Upper lobe of left lung (tissue), 6 donors: ENCODE measurements at regions not wholly inside any gene's neighbourhood (a gene's known extent, or its start where the extent isn't known, plus 50 kb on each side); places are given as distances from the start of the nearest gene placed in this dataset.

Experiments used
- ATAC-seq, 2 donors: fragments of 200-7000 bp; cut with Tn5 transposase; one replicate each; pipeline ENCODE4 v1.9.1; 2022; ENCODE audit warnings: mild to moderate bottlenecking in 2 of 2, moderate library complexity in 2 of 2; ENCODE audit not compliant: low FRiP score in 2 of 2
- DNase-seq, 2 donors: peaks; one replicate each; pipeline ENCODE4 v3.0.0-alpha.2; 2019 to 2020
- H3K27ac ChIP-seq, 4 donors: fragments of 200-600 bp; sonication (generic); one replicate each; pipeline ENCODE4 v1.5.1; 2016 to 2019
- H3K27me3 ChIP-seq, 4 donors: fragments of 200-600 bp; sonication (generic); one replicate each; pipeline ENCODE4 v1.5.1; 2017 to 2019
- H3K36me3 ChIP-seq, 4 donors: fragments of 200-600 bp; sonication (generic); one replicate each; pipeline ENCODE4 v1.5.1; 2016 to 2019
- H3K4me1 ChIP-seq, 4 donors: fragments of 200-600 bp; sonication (generic); one replicate each; pipeline ENCODE4 v1.5.1; 2018 to 2019
- H3K4me3 ChIP-seq, 4 donors: fragments of 200-600 bp; sonication (generic); one replicate each; pipeline ENCODE4 v1.5.1; 2017 to 2019; ENCODE audit warnings: mild to moderate bottlenecking in 2 of 4, moderate library complexity in 1 of 4
- H3K9me3 ChIP-seq, 4 donors: fragments of 200-600 bp; sonication (generic); one replicate each; pipeline ENCODE4 v1.5.1; 2018 to 2019
- CTCF ChIP-seq, 6 experiments: fragments of 450-650 bp in 4 of 6; fragments of 200-600 bp in 2 of 6; sonication (generic) in 2 of 6; IDR thresholded peaks; one replicate each; pipeline ENCODE4 v1.5.1; 2016 to 2019; ENCODE audit warnings: antibody characterized with exemption in 6 of 6
- EP300 ChIP-seq, 4 donors: sonication (generic); formaldehyde crosslinking; IDR thresholded peaks; one replicate each; pipeline ENCODE4 v1.5.1; 2017; ENCODE audit warnings: antibody characterized with exemption in 4 of 4, control low read depth in 2 of 4
- POLR2A ChIP-seq, 4 donors: fragments of 450-650 bp; IDR thresholded peaks; one replicate each; pipeline ENCODE4 v1.5.1; 2016 to 2017; ENCODE audit warnings: antibody characterized with exemption in 4 of 4, mild to moderate bottlenecking in 2 of 4
- POLR2AphosphoS5 ChIP-seq, 2 donors: sonication (generic); formaldehyde crosslinking; IDR thresholded peaks; one replicate each; pipeline ENCODE4 v1.5.1; 2017; ENCODE audit warnings: antibody characterized with exemption in 2 of 2
- WGBS, 2 donors: methylation state at CpG; one replicate each; pipeline ENCODE4 v1.1.5; 2017 to 2018; 5-methylcytosine and 5-hydroxymethylcytosine counted together
- donor health status: DM: no; HTN: no; CAD: no; lungs with moderate emphysema.
- donor health status: DM: no; HTN: yes; CAD: no; lungs with severe emphysema.

GRCh38 chr5:40432836-40433235 lies 246.9 kb upstream of the PTGER4 start:
- H3K4me1 ChIP-seq: peaks cover 0 to 10% (median 0%) of the 10 kb centered on the region in 4 donors
- DNase-seq (no peak), ATAC-seq (no peak)
- H3K4me3 ChIP-seq: no peak overlapping the region
- no peak overlapping the region for H3K27ac ChIP-seq
- no peaks in the 10 kb centered on the region for H3K27me3 ChIP-seq
- no peaks in the 10 kb centered on the region for H3K36me3 ChIP-seq
- no peaks in the 10 kb centered on the region for H3K9me3 ChIP-seq
- 82 to 89% methylated on average over 1 of the region's 1 CpG for whole genome bisulfite sequencing, 2 donors
- TF ChIP-seq CTCF (IDR thresholded peaks at IDR 0.05): no peak
- TF ChIP-seq POLR2AphosphoS5 (IDR thresholded peaks at IDR 0.05): no peak
- no peak for TF ChIP-seq POLR2A (IDR thresholded peaks at IDR 0.05)
- TF ChIP-seq EP300 (IDR thresholded peaks at IDR 0.05): no peak

GRCh38 chr5:40431734-40432133 lies 248.0 kb upstream of the PTGER4 start:
- Histone ChIP-seq H3K36me3 (no peaks in the 10 kb centered on the region), H3K27ac (no peak overlapping the region), H3K4me3 (no peak overlapping the region), H3K27me3 (no peaks in the 10 kb centered on the region), H3K9me3 (no peaks in the 10 kb centered on the region), H3K4me1 (peaks cover 0 to 10% (median 0%) of the 10 kb centered on the region in 4 donors)
- no peak for TF ChIP-seq CTCF (IDR thresholded peaks at IDR 0.05)
- TF ChIP-seq EP300 (IDR thresholded peaks at IDR 0.05): no peak
- TF ChIP-seq POLR2A (IDR thresholded peaks at IDR 0.05): no peak
- no peak for TF ChIP-seq POLR2AphosphoS5 (IDR thresholded peaks at IDR 0.05)
- DNase-seq (no peak), ATAC-seq (no peak)
- WGBS, 2 donors: 91 to 94% methylated on average over 1 of the region's 1 CpG

GRCh38 chr5:40430101-40430710 lies 249.5 kb upstream of the PTGER4 start:
- H3K4me3 ChIP-seq: no peak overlapping the region
- DNase-seq (no peak), ATAC-seq (no peak)
- TF ChIP-seq CTCF (IDR thresholded peaks at IDR 0.05): no peak
- TF ChIP-seq EP300 (IDR thresholded peaks at IDR 0.05): no peak
- no peak for TF ChIP-seq POLR2AphosphoS5 (IDR thresholded peaks at IDR 0.05)
- TF ChIP-seq POLR2A (IDR thresholded peaks at IDR 0.05): no peak
- no peaks in the 10 kb centered on the region for H3K9me3 ChIP-seq
- H3K27ac ChIP-seq: no peak overlapping the region
- WGBS, 2 donors: 76 to 88% methylated on average over 3 of the region's 3 CpGs
- H3K27me3 ChIP-seq: no peaks in the 10 kb centered on the region
- H3K36me3 ChIP-seq: no peaks in the 10 kb centered on the region
- peaks cover 0 to 10% (median 0%) of the 10 kb centered on the region in 4 donors for H3K4me1 ChIP-seq

GRCh38 chr5:40429258-40430100 lies 250.2 kb upstream of the PTGER4 start:
- Histone ChIP-seq H3K27me3 (no peaks in the 10 kb centered on the region), H3K4me1 (peaks cover 0 to 10% (median 0%) of the 10 kb centered on the region in 4 donors), H3K4me3 (no peak overlapping the region), H3K36me3 (no peaks in the 10 kb centered on the region), H3K27ac (no peak overlapping the region), H3K9me3 (no peaks in the 10 kb centered on the region)
- DNase-seq: no peak
- ATAC-seq: peak in 1 of 2 donors; percentile 82
- TF ChIP-seq POLR2AphosphoS5 (IDR thresholded peaks at IDR 0.05): peak in 1 of 2 donors; percentile 16
- no peak for TF ChIP-seq EP300 (IDR thresholded peaks at IDR 0.05)
- no peak for TF ChIP-seq CTCF (IDR thresholded peaks at IDR 0.05)
- 35 to 51% methylated on average over 2 of the region's 2 CpGs for WGBS, 2 donors
